K562 (cell line): ENCODE measurements at regions not wholly inside any gene's neighbourhood (a gene's known extent, or its start where the extent isn't known, plus 50 kb on each side); places are given as distances from the start of the nearest gene placed in this dataset.

Experiments used
- ATAC-seq: fragments of 200-7000 bp; cut with Tn5 transposase; 3 replicates; pipeline ENCODE4 v1.9.1; 2020; ENCODE audit warnings: moderate library complexity
- BruUV-seq: library from RNA; stranded (reverse); fragments of 400-500 nt; replicated peaks from 2 replicates; lab custom pipeline; 2021; lab: Mats Ljungman, UMichigan
- CTCF ChIA-PET: fragments of 300-600 bp; formaldehyde crosslinking; extraction: SDS; loops from one replicate; lab custom pipeline; 2021; ENCODE audit warnings: low intra/inter-chr PET ratio; lab: Yijun Ruan, JAX
- POLR2A ChIA-PET: fragments of 300-600, 350-650 bp; sonication (Branson Sonifier 250); formaldehyde crosslinking; extraction: SDS; loops from one replicate; lab custom pipeline; 2021; ENCODE audit warnings: antibody characterized with exemption, inconsistent platforms; lab: Yijun Ruan, JAX
- DNase-seq, 4 experiments: peaks; one replicate each; pipeline versions ENCODE4 v3.0.0 to v3.0.0-alpha.2; 2011 to 2018; ENCODE audit warnings: low spot score in 3 of 4, mixed read lengths in 3 of 4; ENCODE audit errors: extremely low read depth in 1 of 4
- FAIRE-seq: peaks from 2 replicates; lab custom pipeline; 2011; peaks lifted over from hg19 to GRCh38; lab: Jason Lieb, UNC
- H2AFZ ChIP-seq: 2 replicates; pipeline ENCODE4 v1.6.0; 2011; ENCODE audit warnings: low read depth, low read length, control low read depth, inconsistent platforms
- H3K27ac ChIP-seq: fragments of 200-600 bp; 3 replicates; pipeline ENCODE4 v1.8.0; 2011; ENCODE audit warnings: low read depth, mild to moderate bottlenecking, control low read depth, inconsistent platforms, low read length, moderate library complexity, mixed read lengths; ENCODE audit errors: extremely low read depth
- H3K27me3 ChIP-seq, 2 experiments: fragments of 300-600 bp in 1 of 2; 2 replicates in 1 of 2; 3 replicates in 1 of 2; pipeline versions ENCODE4 v1.6.0 to v1.8.0; 2011; ENCODE audit warnings: inconsistent platforms in 2 of 2, low read length in 2 of 2, mild to moderate bottlenecking in 1 of 2, mixed read lengths in 1 of 2, moderate library complexity in 1 of 2; ENCODE audit not compliant: control insufficient read depth in 2 of 2, insufficient read depth in 2 of 2
- H3K36me3 ChIP-seq: fragments of 300-600 bp; 3 replicates; pipeline ENCODE4 v1.8.0; 2011; ENCODE audit warnings: mild to moderate bottlenecking, low read length, inconsistent platforms; ENCODE audit not compliant: control insufficient read depth, insufficient read depth
- H3K4me1 ChIP-seq, 2 experiments: fragments of 200-600 bp in 1 of 2; replicated peaks in 1 of 2; 2 replicates in 1 of 2; 3 replicates in 1 of 2; pipeline versions ENCODE4 v1.5.1 to v1.8.0; 2011; ENCODE audit warnings: inconsistent platforms in 2 of 2, low read length in 2 of 2, mild to moderate bottlenecking in 1 of 2, mixed read lengths in 1 of 2, moderate library complexity in 1 of 2; ENCODE audit not compliant: control insufficient read depth in 2 of 2, insufficient read depth in 2 of 2
- H3K4me2 ChIP-seq: 2 replicates; pipeline ENCODE4 v1.6.1; 2011; ENCODE audit warnings: low read length, control low read depth, inconsistent platforms, mixed read lengths; ENCODE audit not compliant: insufficient read depth
- H3K4me3 ChIP-seq: fragments of 200-600 bp; sonication (generic), shearing (Covaris generic); 2 replicates; pipeline ENCODE4 v1.5.1; 2016; ENCODE audit warnings: control low read depth, inconsistent platforms
- H3K79me2 ChIP-seq: fragments of 200-600 bp; 3 replicates; pipeline ENCODE4 v1.8.0; 2011; ENCODE audit warnings: low read length, inconsistent platforms; ENCODE audit not compliant: control insufficient read depth, insufficient read depth
- H3K9ac ChIP-seq, 2 experiments: 2 replicates each; pipeline versions ENCODE4 v1.6.0 to v1.6.1; 2011; ENCODE audit warnings: low read depth in 2 of 2, low read length in 2 of 2, control low read depth in 1 of 2, inconsistent platforms in 1 of 2, mild to moderate bottlenecking in 1 of 2, mixed read lengths in 1 of 2; ENCODE audit not compliant: insufficient read depth in 1 of 2
- H3K9me1 ChIP-seq: one replicate; pipeline ENCODE4 v1.6.0; 2011; ENCODE audit warnings: inconsistent platforms, mild to moderate bottlenecking, low read length, moderate library complexity; ENCODE audit not compliant: control insufficient read depth, insufficient read depth
- H3K9me3 ChIP-seq: replicated peaks from 2 replicates; pipeline ENCODE4 v1.5.1; 2011; ENCODE audit warnings: low read depth, low read length, inconsistent platforms; ENCODE audit not compliant: control insufficient read depth, insufficient read depth
- H4K20me1 ChIP-seq: replicated peaks from 2 replicates; pipeline ENCODE4 v1.6.1; 2011; ENCODE audit warnings: low read length, inconsistent platforms, mixed read lengths; ENCODE audit not compliant: control insufficient read depth, insufficient read depth
- BHLHE40 ChIP-seq: IDR thresholded peaks from 2 replicates; pipeline ENCODE4 v1.6.1; 2011; ENCODE audit warnings: low read length, improper control_type of control experiment
- CC2D1A ChIP-seq: fragments of 450-650 bp; IDR thresholded peaks from 2 replicates; pipeline ENCODE4 v1.6.1; 2017; ENCODE audit warnings: mild to moderate bottlenecking
- DNMT1 ChIP-seq: fragments of 450-650 bp; IDR thresholded peaks from 2 replicates; pipeline ENCODE4 v1.6.1; 2016; ENCODE audit warnings: antibody characterized with exemption, mild to moderate bottlenecking
- HCFC1 ChIP-seq: IDR thresholded peaks from 2 replicates; pipeline ENCODE4 v1.6.1; 2012; ENCODE audit warnings: low read depth, low read length, improper control_type of control experiment
- HMGN3 ChIP-seq: IDR thresholded peaks from 2 replicates; pipeline ENCODE4 v1.6.1; 2011; ENCODE audit warnings: borderline replicate concordance, low read depth, mild to moderate bottlenecking, mixed read lengths, low read length; ENCODE audit not compliant: insufficient read length; ENCODE audit errors: extremely low read depth
- KHSRP ChIP-seq: fragments of 450-650 bp; IDR thresholded peaks from 2 replicates; pipeline ENCODE4 v1.6.1; 2017
- MCM7 ChIP-seq, 2 experiments: fragments of 450-650 bp; IDR thresholded peaks; 2 replicates each; pipeline ENCODE4 v1.6.1; 2016 to 2018
- NCOA6 ChIP-seq: fragments of 450-650 bp; IDR thresholded peaks from 2 replicates; pipeline ENCODE4 v1.6.1; 2017; ENCODE audit warnings: mild to moderate bottlenecking
- YY1 ChIP-seq, 3 experiments: IDR thresholded peaks; 2 replicates each; pipeline ENCODE4 v1.6.1; 2011; ENCODE audit warnings: low read length in 2 of 3, mild to moderate bottlenecking in 2 of 3, moderate library complexity in 2 of 3, borderline replicate concordance in 1 of 3, control low read depth in 1 of 3, low read depth in 1 of 3; ENCODE audit not compliant: insufficient read depth in 3 of 3, insufficient replicate concordance in 2 of 3, control insufficient read depth in 1 of 3, insufficient read length in 1 of 3; ENCODE audit errors: extremely low read depth in 1 of 3
- ZNF121 ChIP-seq: sonication (generic); formaldehyde crosslinking; conservative IDR thresholded peaks from 2 replicates; pipeline ENCODE4 v1.8.0; 2022; ENCODE audit warnings: missing genetic modification reagents
- ZNF436 ChIP-seq: fragments of 250-450, 450-650 bp; sonication (Bioruptor Pico); formaldehyde crosslinking; IDR thresholded peaks from 2 replicates; pipeline ENCODE4 v1.7.0; 2020; ENCODE audit warnings: mild to moderate bottlenecking
- WGBS: fragments of 100-300 bp; shearing (Covaris generic); methylation state at CpG from one replicate; pipeline ENCODE4 v1.1.6; 2016; ENCODE audit warnings: low coverage, mixed read lengths; ENCODE audit not compliant: insufficient coverage; ENCODE audit errors: missing lambda C conversion rate; 5-methylcytosine and 5-hydroxymethylcytosine counted together
- in situ Hi-C: fragments of 300-500 bp; cut with MboI; formaldehyde crosslinking; loops from 4 replicates; pipeline ENCODE4 v1.15.0; 2018; ENCODE audit warnings: inconsistent platforms, mixed read lengths
- intact Hi-C: fragments of 100-400 bp; cut with micrococcal nuclease; formaldehyde crosslinking; loops from 2 replicates; pipeline ENCODE4 v1.14.2; 2022
- TF ChIP-seq, protein P1 (sequence below): fragments of 250-450 bp; sonication (Bioruptor Pico); IDR thresholded peaks from 2 replicates; pipeline ENCODE4 v1.9.0; 2021; ENCODE audit warnings: mild to moderate bottlenecking
- TF ChIP-seq, protein P2 (sequence below): sonication (generic); formaldehyde crosslinking; IDR thresholded peaks from 2 replicates; pipeline ENCODE4 v1.8.0; 2023; ENCODE audit warnings: missing genetic modification reagents, mild to moderate bottlenecking, borderline replicate concordance

- in situ Hi-C loops, result no loop called here
- DNase-seq, result no peak
Observed at GRCh38 chr4:124183231-124183630, 529.3 kb downstream of the ANKRD50 start.

GRCh38 chr4:124183926-124184325 lies 528.6 kb downstream of the ANKRD50 start:
- FAIRE-seq, result no peak
- CTCF ChIA-PET, result no interaction called here
- no TSS peak for BruUV-seq
- Histone ChIP-seq H3K4me2 (no peak overlapping the region), H3K9ac (no peak overlapping the region), H3K9me3 (peaks cover 2% of the 10 kb centered on the region; the same call in 1 of the 2 replicates), H3K9me1 (no peaks in the 10 kb centered on the region), H3K79me2 (no peaks in the 10 kb centered on the region), H3K4me1 (no peaks in the 10 kb centered on the region), H4K20me1 (no peaks in the 10 kb centered on the region), H3K4me3 (no peak overlapping the region), H3K27ac (no peak overlapping the region), H3K27me3 (no peaks in the 10 kb centered on the region), H2AFZ (no peak overlapping the region), H3K36me3 (no peaks in the 10 kb centered on the region)
- intact Hi-C loops, result no loop called here
- no peak for ATAC-seq
- in situ Hi-C loops, result no loop called here
- POLR2A ChIA-PET, result no interaction called here
- no peak for DNase-seq
- TF ChIP-seq, protein P1, sequence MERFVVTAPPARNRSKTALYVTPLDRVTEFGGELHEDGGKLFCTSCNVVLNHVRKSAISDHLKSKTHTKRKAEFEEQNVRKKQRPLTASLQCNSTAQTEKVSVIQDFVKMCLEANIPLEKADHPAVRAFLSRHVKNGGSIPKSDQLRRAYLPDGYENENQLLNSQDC (CRISPR knock-in tag), result no peak
- TF ChIP-seq HMGN3, result no peak
- no peak for TF ChIP-seq YY1 (IDR thresholded peaks at IDR 0.05; ENCODE audit: borderline replicate concordance in 1 of 3, control insufficient read depth in 1 of 3, extremely low read depth in 1 of 3, insufficient read depth in 3 of 3, insufficient read length in 1 of 3, insufficient replicate concordance in 2 of 3, low read depth in 1 of 3, low read length in 2 of 3)
- TF ChIP-seq CC2D1A, result no peak
- TF ChIP-seq ZNF121, result no peak
- TF ChIP-seq KHSRP, result no peak
- TF ChIP-seq, protein P2, sequence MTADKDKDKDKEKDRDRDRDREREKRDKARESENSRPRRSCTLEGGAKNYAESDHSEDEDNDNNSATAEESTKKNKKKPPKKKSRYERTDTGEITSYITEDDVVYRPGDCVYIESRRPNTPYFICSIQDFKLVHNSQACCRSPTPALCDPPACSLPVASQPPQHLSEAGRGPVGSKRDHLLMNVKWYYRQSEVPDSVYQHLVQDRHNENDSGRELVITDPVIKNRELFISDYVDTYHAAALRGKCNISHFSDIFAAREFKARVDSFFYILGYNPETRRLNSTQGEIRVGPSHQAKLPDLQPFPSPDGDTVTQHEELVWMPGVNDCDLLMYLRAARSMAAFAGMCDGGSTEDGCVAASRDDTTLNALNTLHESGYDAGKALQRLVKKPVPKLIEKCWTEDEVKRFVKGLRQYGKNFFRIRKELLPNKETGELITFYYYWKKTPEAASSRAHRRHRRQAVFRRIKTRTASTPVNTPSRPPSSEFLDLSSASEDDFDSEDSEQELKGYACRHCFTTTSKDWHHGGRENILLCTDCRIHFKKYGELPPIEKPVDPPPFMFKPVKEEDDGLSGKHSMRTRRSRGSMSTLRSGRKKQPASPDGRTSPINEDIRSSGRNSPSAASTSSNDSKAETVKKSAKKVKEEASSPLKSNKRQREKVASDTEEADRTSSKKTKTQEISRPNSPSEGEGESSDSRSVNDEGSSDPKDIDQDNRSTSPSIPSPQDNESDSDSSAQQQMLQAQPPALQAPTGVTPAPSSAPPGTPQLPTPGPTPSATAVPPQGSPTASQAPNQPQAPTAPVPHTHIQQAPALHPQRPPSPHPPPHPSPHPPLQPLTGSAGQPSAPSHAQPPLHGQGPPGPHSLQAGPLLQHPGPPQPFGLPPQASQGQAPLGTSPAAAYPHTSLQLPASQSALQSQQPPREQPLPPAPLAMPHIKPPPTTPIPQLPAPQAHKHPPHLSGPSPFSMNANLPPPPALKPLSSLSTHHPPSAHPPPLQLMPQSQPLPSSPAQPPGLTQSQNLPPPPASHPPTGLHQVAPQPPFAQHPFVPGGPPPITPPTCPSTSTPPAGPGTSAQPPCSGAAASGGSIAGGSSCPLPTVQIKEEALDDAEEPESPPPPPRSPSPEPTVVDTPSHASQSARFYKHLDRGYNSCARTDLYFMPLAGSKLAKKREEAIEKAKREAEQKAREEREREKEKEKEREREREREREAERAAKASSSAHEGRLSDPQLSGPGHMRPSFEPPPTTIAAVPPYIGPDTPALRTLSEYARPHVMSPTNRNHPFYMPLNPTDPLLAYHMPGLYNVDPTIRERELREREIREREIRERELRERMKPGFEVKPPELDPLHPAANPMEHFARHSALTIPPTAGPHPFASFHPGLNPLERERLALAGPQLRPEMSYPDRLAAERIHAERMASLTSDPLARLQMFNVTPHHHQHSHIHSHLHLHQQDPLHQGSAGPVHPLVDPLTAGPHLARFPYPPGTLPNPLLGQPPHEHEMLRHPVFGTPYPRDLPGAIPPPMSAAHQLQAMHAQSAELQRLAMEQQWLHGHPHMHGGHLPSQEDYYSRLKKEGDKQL (CRISPR knock-in tag), result no peak
- TF ChIP-seq MCM7 (IDR thresholded peaks at IDR 0.05), result no peak
- TF ChIP-seq HCFC1, result no peak
- TF ChIP-seq BHLHE40, result no peak
- no peak for TF ChIP-seq DNMT1
- TF ChIP-seq ZNF436 (CRISPR knock-in tag), result no peak

More at GRCh38 chr4:124183231-124183630, 529.3 kb downstream of the ANKRD50 start:
- Histone ChIP-seq H3K4me1 (no peaks in the 10 kb centered on the region), H3K79me2 (no peaks in the 10 kb centered on the region), H3K9ac (no peak overlapping the region), H3K9me3 (peaks cover 2% of the 10 kb centered on the region; the same call in 1 of the 2 replicates), H4K20me1 (no peaks in the 10 kb centered on the region)
- no peak for TF ChIP-seq NCOA6
- TF ChIP-seq, all 486 proteins: peak for 0
- ChIA-PET CTCF (no interaction called here), POLR2A (no interaction called here)
- Histone ChIP-seq H2AFZ (no peak overlapping the region), H3K36me3 (no peaks in the 10 kb centered on the region), H3K9me1 (no peaks in the 10 kb centered on the region), H3K4me3 (no peak overlapping the region), H3K4me2 (no peak overlapping the region), H3K27me3 (no peaks in the 10 kb centered on the region), H3K27ac (no peak overlapping the region)
- ATAC-seq (no peak), FAIRE-seq (no peak)
- intact Hi-C loops, result no loop called here
- no TSS peak for BruUV-seq
- WGBS, result 0% methylated on average over 2 of the region's 2 CpGs
